SK-N-SH treated with all-trans-retinoic acid at 6 μM for 48 hours (cell line): ENCODE measurements at regions not wholly inside any gene's neighbourhood (a gene's known extent, or its start where the extent isn't known, plus 50 kb on each side); places are given as distances from the start of the nearest gene placed in this dataset.

Experiments
- ATAC-seq: fragments of 200-7000 bp; cut with Tn5 transposase; 3 replicates; pipeline ENCODE4 v1.9.1; 2020; ENCODE audit warnings: mild to moderate bottlenecking, moderate library complexity
- ARNTL ChIP-seq: fragments of 450-650 bp; formaldehyde crosslinking; IDR thresholded peaks from 2 replicates; pipeline ENCODE4 v1.5.0; 2020; ENCODE audit warnings: low read depth, mild to moderate bottlenecking, moderate library complexity, borderline replicate concordance
- BACH2 ChIP-seq: fragments of 250-450 bp; sonication (Bioruptor Pico); IDR thresholded peaks from 2 replicates; pipeline ENCODE4 v1.9.0; 2021; ENCODE audit warnings: mild to moderate bottlenecking, borderline replicate concordance
- CREB5 ChIP-seq: fragments of 250-450 bp; sonication (Bioruptor Pico); IDR thresholded peaks from 2 replicates; pipeline ENCODE4 v1.5.1; 2020; ENCODE audit warnings: low read depth, mild to moderate bottlenecking, moderate library complexity
- CSDC2 ChIP-seq: fragments of 250-450 bp; sonication (Bioruptor Pico); IDR thresholded peaks from 2 replicates; pipeline ENCODE4 v1.5.0; 2020; ENCODE audit warnings: mild to moderate bottlenecking, moderate library complexity
- CSRNP3 ChIP-seq: fragments of 250-450 bp; sonication (Bioruptor Pico); IDR thresholded peaks from 2 replicates; pipeline ENCODE4 v1.5.1; 2021; ENCODE audit warnings: mild to moderate bottlenecking, moderate library complexity
- ESRRG ChIP-seq: fragments of 250-450 bp; sonication (Bioruptor Pico); IDR thresholded peaks from 2 replicates; pipeline ENCODE4 v1.6.1; 2021; ENCODE audit warnings: mild to moderate bottlenecking
- GLIS3 ChIP-seq: fragments of 250-450 bp; sonication (Bioruptor Pico); IDR thresholded peaks from 2 replicates; pipeline ENCODE4 v1.5.0; 2020; ENCODE audit warnings: mild to moderate bottlenecking, moderate library complexity
- ISL1 ChIP-seq: fragments of 250-450 bp; sonication (Bioruptor Pico); IDR thresholded peaks from 2 replicates; pipeline ENCODE4 v2.1.2; 2022; ENCODE audit warnings: mild to moderate bottlenecking, moderate library complexity
- OSR1 ChIP-seq: fragments of 250-450 bp; sonication (Bioruptor Pico); IDR thresholded peaks from 2 replicates; pipeline ENCODE4 v1.8.0; 2022; ENCODE audit warnings: moderate library complexity, mild to moderate bottlenecking, inconsistent platforms
- PATZ1 ChIP-seq: fragments of 250-450 bp; sonication (Bioruptor Pico); IDR thresholded peaks from 2 replicates; pipeline ENCODE4 v1.8.0; 2020; ENCODE audit warnings: mild to moderate bottlenecking, moderate library complexity, borderline replicate concordance
- POU6F1 ChIP-seq: fragments of 250-450 bp; sonication (Bioruptor Pico); IDR thresholded peaks from 2 replicates; pipeline ENCODE4 v1.8.0; 2021; ENCODE audit warnings: low read depth, mild to moderate bottlenecking, moderate library complexity, borderline replicate concordance
- PPARA ChIP-seq: fragments of 250-450 bp; sonication (Bioruptor Pico); IDR thresholded peaks from 2 replicates; pipeline ENCODE4 v1.5.0; 2020; ENCODE audit warnings: mild to moderate bottlenecking, borderline replicate concordance
- RARB ChIP-seq: fragments of 250-450 bp; sonication (Bioruptor Pico); IDR thresholded peaks from 2 replicates; pipeline ENCODE4 v1.8.0; 2021; ENCODE audit warnings: mild to moderate bottlenecking, moderate library complexity
- SNAI2 ChIP-seq: fragments of 250-450 bp; sonication (Bioruptor Pico); IDR thresholded peaks from 2 replicates; pipeline ENCODE4 v1.5.0; 2020; ENCODE audit warnings: mild to moderate bottlenecking, moderate library complexity
- TCF4 ChIP-seq: fragments of 250-450 bp; sonication (Bioruptor Pico); IDR thresholded peaks from 2 replicates; pipeline ENCODE4 v1.8.0; 2021; ENCODE audit warnings: mild to moderate bottlenecking, moderate library complexity, borderline replicate concordance
- TOX ChIP-seq: fragments of 250-450 bp; sonication (Bioruptor Pico); IDR thresholded peaks from 2 replicates; pipeline ENCODE4 v1.8.0; 2021; ENCODE audit warnings: mild to moderate bottlenecking, moderate library complexity, borderline replicate concordance
- TSHZ2 ChIP-seq: fragments of 250-450 bp; sonication (Bioruptor Pico); IDR thresholded peaks from 2 replicates; pipeline ENCODE4 v1.5.0; 2020; ENCODE audit warnings: mild to moderate bottlenecking, moderate library complexity
- ZC3H10 ChIP-seq: fragments of 250-450 bp; sonication (Bioruptor Pico); IDR thresholded peaks from 2 replicates; pipeline ENCODE4 v1.5.1; 2021; ENCODE audit warnings: mild to moderate bottlenecking, moderate library complexity
- ZFP3 ChIP-seq: fragments of 250-450 bp; sonication (Bioruptor Pico); IDR thresholded peaks from 2 replicates; pipeline ENCODE4 v1.5.0; 2020; ENCODE audit warnings: mild to moderate bottlenecking, moderate library complexity
- ZFP30 ChIP-seq: fragments of 450-650 bp; formaldehyde crosslinking; IDR thresholded peaks from 2 replicates; pipeline ENCODE4 v1.5.0; 2022; ENCODE audit warnings: mild to moderate bottlenecking, moderate library complexity
- ZNF565 ChIP-seq: fragments of 450-650 bp; formaldehyde crosslinking; conservative IDR thresholded peaks from 2 replicates; pipeline ENCODE4 v1.5.0; 2020; ENCODE audit warnings: low read depth, mild to moderate bottlenecking, moderate library complexity
- ZNF70 ChIP-seq: fragments of 450-650 bp; formaldehyde crosslinking; IDR thresholded peaks from 2 replicates; pipeline ENCODE4 v1.5.0; 2020; ENCODE audit warnings: mild to moderate bottlenecking, moderate library complexity
- ZNF8 ChIP-seq: fragments of 450-650 bp; formaldehyde crosslinking; IDR thresholded peaks from 2 replicates; pipeline ENCODE4 v1.5.0; 2020; ENCODE audit warnings: mild to moderate bottlenecking, moderate library complexity

- peak; percentile 80 for ATAC-seq
- TF ChIP-seq ESRRG (CRISPR knock-in tag) (no peak), ZNF70 (CRISPR knock-in tag) (no peak), ARNTL (CRISPR knock-in tag) (no peak), TCF4 (no peak), POU6F1 (CRISPR knock-in tag) (no peak), ZFP3 (CRISPR knock-in tag) (no peak), ZNF565 (CRISPR knock-in tag) (no peak), CREB5 (no peak), CSDC2 (CRISPR knock-in tag) (no peak), OSR1 (CRISPR knock-in tag) (no peak), ISL1 (peak; percentile 56), BACH2 (no peak), SNAI2 (CRISPR knock-in tag) (no peak), ZFP30 (no peak), CSRNP3 (CRISPR knock-in tag) (no peak), ZC3H10 (CRISPR knock-in tag) (0 out of 2 replicates have a peak, but pooled peaks have one; percentile 40), PPARA (CRISPR knock-in tag) (no peak), GLIS3 (CRISPR knock-in tag) (no peak), TOX (CRISPR knock-in tag) (0 out of 2 replicates have a peak, but pooled peaks have one; percentile 21), ZNF8 (no peak), TSHZ2 (CRISPR knock-in tag) (no peak), RARB (no peak), PATZ1 (0 out of 2 replicates have a peak, but pooled peaks have one; percentile 37)
Observed at GRCh38 chr6:126180585-126180984, 159.3 kb upstream of the CENPW start.

- ATAC-seq: no peak
- TF ChIP-seq TOX (CRISPR knock-in tag) (no peak), PATZ1 (no peak), ZNF565 (CRISPR knock-in tag) (no peak), TSHZ2 (CRISPR knock-in tag) (no peak), SNAI2 (CRISPR knock-in tag) (no peak), CSDC2 (CRISPR knock-in tag) (no peak), ZNF70 (CRISPR knock-in tag) (no peak), GLIS3 (CRISPR knock-in tag) (no peak), ZFP3 (CRISPR knock-in tag) (no peak)
Observed at GRCh38 chr6:126181173-126181741, 158.7 kb upstream of the CENPW start.
